ENCODE measurements at regions not wholly inside any gene's neighbourhood (a gene's known extent, or its start where the extent isn't known, plus 50 kb on each side); places are given as distances from the start of the nearest gene placed in this dataset.

DNA sequence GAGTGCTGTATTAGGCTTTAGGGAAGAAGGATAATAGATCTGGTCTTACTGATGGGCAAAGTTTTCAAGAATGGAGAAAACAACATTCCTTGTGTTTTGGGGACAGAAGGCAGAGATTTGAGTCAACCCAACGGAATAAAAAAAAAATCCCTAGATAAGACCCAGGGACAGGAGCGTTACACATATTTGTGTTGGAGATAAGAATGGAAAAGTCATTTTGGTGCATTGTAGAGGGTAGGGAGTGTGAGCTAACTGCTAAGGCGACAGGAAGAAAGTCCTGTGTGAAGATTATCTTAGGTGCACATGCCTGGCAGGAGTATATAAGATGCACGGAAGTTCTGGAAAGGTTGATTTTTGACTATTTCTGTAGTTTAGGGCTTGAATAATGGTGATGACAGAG lies 450.3 kb upstream of the ARGLU1 start:
- no peaks in the 10 kb centered on the region for H3K36me3 ChIP-seq (ENCODE audit: insufficient read depth, low read length)
- no peaks in the 10 kb centered on the region for H3K27me3 ChIP-seq (ENCODE audit: control insufficient read depth in 1 of 2, insufficient read depth in 2 of 2, low read length in 2 of 2)
- ATAC-seq (ENCODE audit: poor library complexity) (no peak), DNase-seq (no peak)
- no peaks in the 10 kb centered on the region for H3K9me3 ChIP-seq (ENCODE audit: control insufficient read depth in 1 of 2, insufficient read depth in 1 of 2, low read length in 2 of 2)
- no peak overlapping the region for H3K27ac ChIP-seq (ENCODE audit: low read depth in 1 of 2, low read length in 2 of 2)
- no peaks in the 10 kb centered on the region for H3K4me1 ChIP-seq (ENCODE audit: insufficient read depth, low read length)
- no peak overlapping the region for H3K4me3 ChIP-seq (ENCODE audit: low read length)
- H3K4me1 Mint-ChIP-seq (ENCODE audit: low read depth): no peaks in the 10 kb centered on the region
- POLR2A ChIA-PET: no interaction called here
- no peak overlapping the region for H3K27ac Mint-ChIP-seq
- H3K9me3 Mint-ChIP-seq: peaks cover 9% of the 10 kb centered on the region
- TF ChIP-seq, protein P1, sequence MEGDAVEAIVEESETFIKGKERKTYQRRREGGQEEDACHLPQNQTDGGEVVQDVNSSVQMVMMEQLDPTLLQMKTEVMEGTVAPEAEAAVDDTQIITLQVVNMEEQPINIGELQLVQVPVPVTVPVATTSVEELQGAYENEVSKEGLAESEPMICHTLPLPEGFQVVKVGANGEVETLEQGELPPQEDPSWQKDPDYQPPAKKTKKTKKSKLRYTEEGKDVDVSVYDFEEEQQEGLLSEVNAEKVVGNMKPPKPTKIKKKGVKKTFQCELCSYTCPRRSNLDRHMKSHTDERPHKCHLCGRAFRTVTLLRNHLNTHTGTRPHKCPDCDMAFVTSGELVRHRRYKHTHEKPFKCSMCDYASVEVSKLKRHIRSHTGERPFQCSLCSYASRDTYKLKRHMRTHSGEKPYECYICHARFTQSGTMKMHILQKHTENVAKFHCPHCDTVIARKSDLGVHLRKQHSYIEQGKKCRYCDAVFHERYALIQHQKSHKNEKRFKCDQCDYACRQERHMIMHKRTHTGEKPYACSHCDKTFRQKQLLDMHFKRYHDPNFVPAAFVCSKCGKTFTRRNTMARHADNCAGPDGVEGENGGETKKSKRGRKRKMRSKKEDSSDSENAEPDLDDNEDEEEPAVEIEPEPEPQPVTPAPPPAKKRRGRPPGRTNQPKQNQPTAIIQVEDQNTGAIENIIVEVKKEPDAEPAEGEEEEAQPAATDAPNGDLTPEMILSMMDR (IDR thresholded peaks at IDR 0.05): no peak
- H3K36me3 Mint-ChIP-seq (ENCODE audit: low read depth): no peaks in the 10 kb centered on the region
- CTCF ChIA-PET: no interaction called here
- intact Hi-C loops (cut with DNase I, micrococcal nuclease): no loop called here
- no peaks in the 10 kb centered on the region for H3K27me3 Mint-ChIP-seq
- no peak overlapping the region for H3K4me3 Mint-ChIP-seq

DNA sequence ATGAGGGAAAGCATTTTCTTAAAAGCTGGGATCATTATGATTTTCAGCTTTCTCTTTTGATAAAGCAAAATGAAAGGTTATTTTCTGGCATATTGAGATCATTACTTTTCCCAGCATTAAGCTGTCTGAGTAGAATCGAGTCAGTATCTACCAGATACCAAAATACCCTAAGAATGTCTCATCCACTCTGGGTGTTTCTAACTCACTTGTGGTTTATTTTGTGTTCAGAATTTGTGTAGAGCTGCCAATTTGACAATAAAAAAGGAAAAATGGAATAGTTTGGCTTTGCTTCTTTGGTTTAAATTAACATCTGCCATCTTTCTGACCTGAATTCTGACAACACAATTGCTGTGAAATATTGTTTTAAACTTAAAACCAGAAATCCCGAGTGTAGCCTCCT lies 438.7 kb upstream of the ARGLU1 start:
- Mint-ChIP-seq H3K27me3 (no peaks in the 10 kb centered on the region), H3K36me3 (ENCODE audit: low read depth) (no peaks in the 10 kb centered on the region), H3K4me1 (ENCODE audit: low read depth) (no peaks in the 10 kb centered on the region), H3K27ac (no peak overlapping the region), H3K4me3 (no peak overlapping the region), H3K9me3 (no peaks in the 10 kb centered on the region)
- no peaks in the 10 kb centered on the region for H3K27me3 ChIP-seq (ENCODE audit: control insufficient read depth in 1 of 2, insufficient read depth in 2 of 2, low read length in 2 of 2)
- H3K4me1 ChIP-seq (ENCODE audit: insufficient read depth, low read length): no peaks in the 10 kb centered on the region
- POLR2A ChIA-PET: interaction anchor here (0.7 kb wide), 1 partner anchor 31 kb away, joined by 3 read pairs; no protein-coding TSS in a partner anchor
- no peaks in the 10 kb centered on the region for H3K9me3 ChIP-seq (ENCODE audit: control insufficient read depth in 1 of 2, insufficient read depth in 1 of 2, low read length in 2 of 2)
- CTCF ChIA-PET: no interaction called here
- no peak for ATAC-seq (ENCODE audit: poor library complexity)
- H3K27ac ChIP-seq (ENCODE audit: low read depth in 1 of 2, low read length in 2 of 2): no peak overlapping the region
- DNase-seq: no peak
- no peak overlapping the region for H3K4me3 ChIP-seq (ENCODE audit: low read length)
- TF ChIP-seq, protein P1 (IDR thresholded peaks at IDR 0.05): no peak
- intact Hi-C loops (cut with DNase I, micrococcal nuclease): no loop called here
- H3K36me3 ChIP-seq (ENCODE audit: insufficient read depth, low read length): no peaks in the 10 kb centered on the region

DNA sequence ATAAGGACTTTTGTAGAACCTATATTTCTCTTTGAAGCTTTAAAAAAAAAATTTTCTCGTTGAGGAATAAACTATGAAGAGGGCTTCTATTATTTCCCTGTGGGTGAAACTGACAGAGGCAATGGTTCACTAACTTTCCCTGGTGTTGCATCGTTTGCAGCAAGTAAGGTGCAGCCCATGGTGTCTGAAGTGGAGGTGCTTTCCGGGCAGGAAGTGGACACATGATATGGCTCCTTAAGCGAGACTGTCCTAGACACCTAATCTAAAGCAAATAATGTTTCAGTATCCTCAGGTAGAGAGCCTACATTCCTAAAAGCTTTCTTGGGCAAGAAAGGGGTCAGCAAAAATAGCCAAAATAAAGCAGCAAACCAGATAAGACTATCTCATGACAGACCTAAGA lies 437.6 kb upstream of the ARGLU1 start:
- H3K4me3 Mint-ChIP-seq: no peak overlapping the region
- no peak overlapping the region for H3K4me3 ChIP-seq (ENCODE audit: low read length)
- no peak overlapping the region for H3K27ac ChIP-seq (ENCODE audit: low read depth in 1 of 2, low read length in 2 of 2)
- CTCF ChIA-PET: no interaction called here
- H3K36me3 Mint-ChIP-seq (ENCODE audit: low read depth): no peaks in the 10 kb centered on the region
- no peaks in the 10 kb centered on the region for H3K27me3 ChIP-seq (ENCODE audit: control insufficient read depth in 1 of 2, insufficient read depth in 2 of 2, low read length in 2 of 2)
- no peaks in the 10 kb centered on the region for H3K36me3 ChIP-seq (ENCODE audit: insufficient read depth, low read length)
- DNase-seq (no peak), ATAC-seq (ENCODE audit: poor library complexity) (no peak)
- H3K27ac Mint-ChIP-seq: no peak overlapping the region
- no peaks in the 10 kb centered on the region for H3K27me3 Mint-ChIP-seq
- intact Hi-C loops (cut with DNase I, micrococcal nuclease): no loop called here
- no peaks in the 10 kb centered on the region for H3K9me3 Mint-ChIP-seq
- POLR2A ChIA-PET: no interaction called here
- TF ChIP-seq, protein P1 (IDR thresholded peaks at IDR 0.05): no peak
- no peaks in the 10 kb centered on the region for H3K4me1 Mint-ChIP-seq (ENCODE audit: low read depth)
- H3K4me1 ChIP-seq (ENCODE audit: insufficient read depth, low read length): no peaks in the 10 kb centered on the region
- peaks cover 0 to 2% of the 10 kb centered on the region in 2 experiments for H3K9me3 ChIP-seq (ENCODE audit: control insufficient read depth in 1 of 2, insufficient read depth in 1 of 2, low read length in 2 of 2)

Data from CD4-positive, alpha-beta T cell (primary cell).